Esophagus squamous epithelium (tissue), 5 donors: ENCODE measurements at regions not wholly inside any gene's neighbourhood (a gene's known extent, or its start where the extent isn't known, plus 50 kb on each side); places are given as distances from the start of the nearest gene placed in this dataset.

Experiments used
- DNase-seq: peaks from one replicate; lab custom pipeline; 2025; lab: John Stamatoyannopoulos, UW
- H3K27ac ChIP-seq, 4 donors: fragments of 200-600 bp; sonication (generic); one replicate each; pipeline ENCODE4 v1.5.1; 2016 to 2019; ENCODE audit warnings: mild to moderate bottlenecking in 1 of 4
- H3K27me3 ChIP-seq, 4 donors: fragments of 200-600 bp; sonication (generic); 1 replicate in 3 of 4; 2 replicates in 1 of 4; pipeline versions ENCODE4 v1.5.1 to v1.6.0; 2017 to 2021; ENCODE audit warnings: antibody characterized with exemption in 1 of 4
- H3K36me3 ChIP-seq, 3 donors: fragments of 200-600 bp; sonication (generic); one replicate each; pipeline ENCODE4 v1.5.1; 2016 to 2019
- H3K4me1 ChIP-seq, 3 donors: fragments of 200-600 bp; sonication (generic); one replicate each; pipeline ENCODE4 v1.5.1; 2017 to 2019
- H3K4me3 ChIP-seq, 4 donors: fragments of 200-600 bp; sonication (generic); 1 replicate in 3 of 4; 2 replicates in 1 of 4; pipeline ENCODE4 v1.5.1; 2016 to 2019; ENCODE audit warnings: mild to moderate bottlenecking in 2 of 4, moderate library complexity in 1 of 4
- H3K9me3 ChIP-seq, 3 donors: fragments of 200-600 bp; sonication (generic); one replicate each; pipeline ENCODE4 v1.5.1; 2016 to 2019
- CTCF ChIP-seq, 6 experiments: fragments of 450-650 bp in 4 of 6; fragments of 200-600 bp in 2 of 6; sonication (generic) in 2 of 6; IDR thresholded peaks; one replicate each; pipeline ENCODE4 v1.5.1; 2016 to 2019; ENCODE audit warnings: antibody characterized with exemption in 6 of 6, mild to moderate bottlenecking in 4 of 6, moderate library complexity in 4 of 6
- POLR2A ChIP-seq, 4 donors: fragments of 450-650 bp; IDR thresholded peaks; one replicate each; pipeline ENCODE4 v1.6.1; 2017; ENCODE audit warnings: antibody characterized with exemption in 4 of 4, mild to moderate bottlenecking in 4 of 4, moderate library complexity in 3 of 4
- WGBS, 2 donors: methylation state at CpG; one replicate each; pipeline ENCODE4 v1.1.5; 2018; 5-methylcytosine and 5-hydroxymethylcytosine counted together
- intact Hi-C: fragments of 100-400 bp; cut with DNase I; formaldehyde crosslinking; loops from one replicate; pipeline ENCODE4 v1.15.0; 2022
- donor health status: DM: yes; HTN: yes; CAD: no.

DNA sequence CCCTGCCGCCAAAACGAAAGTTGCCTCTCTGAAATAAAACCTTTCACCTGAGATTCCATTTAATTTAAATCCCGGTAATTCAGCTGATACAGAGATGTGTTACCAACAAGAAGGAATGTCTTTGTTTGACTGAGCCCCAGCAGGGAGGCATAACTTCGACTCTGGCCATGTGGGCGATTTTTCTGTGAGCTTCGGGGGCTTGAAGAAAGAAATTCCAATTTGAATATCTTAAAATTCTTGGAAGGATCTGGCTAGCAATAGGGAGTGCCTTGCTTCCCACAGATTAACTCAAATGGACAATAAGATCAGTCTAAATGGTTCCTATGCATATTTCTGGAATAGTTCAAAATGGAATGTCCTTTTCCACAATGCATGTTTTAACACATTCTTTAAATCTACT, 252.5 kb upstream of the TMPO start:
- Histone ChIP-seq H3K4me1 (no peaks in the 10 kb centered on the region), H3K27me3 (no peaks in the 10 kb centered on the region), H3K27ac (no peak overlapping the region), H3K4me3 (no peak overlapping the region), H3K9me3 (no peaks in the 10 kb centered on the region), H3K36me3 (no peaks in the 10 kb centered on the region)
- 79 to 86% methylated on average over 6 of the region's 6 CpGs for WGBS, 2 donors
- TF ChIP-seq POLR2A (IDR thresholded peaks at IDR 0.05) (no peak), CTCF (IDR thresholded peaks at IDR 0.05) (no peak)
- intact Hi-C loops = no loop called here
- no peak for DNase-seq

DNA sequence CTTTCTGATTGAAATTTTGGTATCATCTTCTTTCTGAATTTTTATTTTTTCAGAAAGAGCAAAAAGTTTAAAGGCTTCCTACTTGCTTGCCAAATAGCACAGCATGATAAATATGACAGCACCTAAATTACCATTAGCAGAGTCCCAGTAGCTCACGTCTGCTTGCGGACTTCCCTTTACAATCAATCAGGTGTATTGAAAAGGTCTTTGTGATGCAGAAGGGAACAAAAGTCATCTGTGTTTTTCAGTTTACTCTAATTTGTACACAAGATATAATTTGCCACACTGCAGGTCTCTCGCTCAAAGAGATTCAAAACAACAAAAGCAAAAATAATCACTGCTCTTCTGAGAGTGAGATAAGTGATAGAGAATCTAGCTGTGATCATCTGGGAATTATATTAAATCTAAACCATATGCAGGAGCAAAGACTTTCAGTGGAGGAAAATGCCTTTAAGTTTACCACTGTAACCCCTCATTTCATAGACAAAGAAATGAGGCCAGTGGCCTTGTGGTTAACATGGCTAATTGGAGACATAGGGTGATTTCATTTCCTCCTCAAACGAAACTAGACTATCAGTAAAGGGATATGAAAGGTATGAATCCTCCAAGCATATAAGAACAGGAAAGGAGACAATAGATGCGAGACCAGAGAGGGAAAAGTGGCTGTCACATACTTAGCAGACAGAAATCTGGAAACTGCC, 240.8 kb upstream of the TMPO start:
- TF ChIP-seq CTCF (IDR thresholded peaks at IDR 0.05) = no peak
- TF ChIP-seq POLR2A (IDR thresholded peaks at IDR 0.05) = no peak
- 55 to 68% methylated on average over 5 of the region's 5 CpGs for WGBS, 2 donors
- Histone ChIP-seq H3K27ac (no peak overlapping the region), H3K4me3 (no peak overlapping the region), H3K4me1 (no peaks in the 10 kb centered on the region), H3K27me3 (no peaks in the 10 kb centered on the region), H3K36me3 (no peaks in the 10 kb centered on the region), H3K9me3 (no peaks in the 10 kb centered on the region)
- intact Hi-C loops = no loop called here
- no peak for DNase-seq

- Histone ChIP-seq H3K36me3 (no peaks in the 10 kb centered on the region), H3K27ac (no peak overlapping the region), H3K27me3 (no peaks in the 10 kb centered on the region), H3K9me3 (no peaks in the 10 kb centered on the region), H3K4me1 (no peaks in the 10 kb centered on the region), H3K4me3 (no peak overlapping the region)
- no peak for TF ChIP-seq POLR2A (IDR thresholded peaks at IDR 0.05)
- no peak for TF ChIP-seq CTCF (IDR thresholded peaks at IDR 0.05)
- 88 to 91% methylated on average over 4 of the region's 4 CpGs for WGBS, 2 donors
- intact Hi-C loops = no loop called here
- no peak for DNase-seq
These were observed 240.3 kb upstream of the TMPO start for GRCh38 chr12:98275131-98275475.

DNA sequence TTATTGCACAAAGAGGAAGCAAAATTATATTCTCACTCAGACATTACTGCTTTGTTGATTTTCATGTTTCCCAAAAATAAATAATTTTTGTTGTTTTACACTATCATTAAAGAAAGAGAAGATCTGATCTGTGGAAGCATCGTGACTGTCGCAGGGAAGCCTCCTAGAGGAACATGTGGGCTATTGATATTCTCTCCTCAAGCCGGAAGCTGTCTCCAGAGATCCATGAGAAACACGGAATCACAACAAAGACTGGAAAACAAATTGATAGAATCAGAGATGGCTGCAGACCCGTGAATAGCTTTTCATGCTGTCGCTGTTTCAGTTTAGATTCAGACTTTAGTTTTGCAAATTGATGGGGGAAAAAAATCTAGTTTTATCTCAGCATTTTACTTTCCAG, 235.2 kb upstream of the TMPO start:
- Histone ChIP-seq H3K4me1 (no peaks in the 10 kb centered on the region), H3K27ac (no peak overlapping the region), H3K36me3 (no peaks in the 10 kb centered on the region), H3K27me3 (no peaks in the 10 kb centered on the region), H3K9me3 (no peaks in the 10 kb centered on the region), H3K4me3 (no peak overlapping the region)
- intact Hi-C loops = no loop called here
- TF ChIP-seq POLR2A (IDR thresholded peaks at IDR 0.05) (no peak), CTCF (IDR thresholded peaks at IDR 0.05) (no peak)
- no peak for DNase-seq
- 74 to 75% methylated on average over 6 of the region's 6 CpGs for WGBS, 2 donors

DNA sequence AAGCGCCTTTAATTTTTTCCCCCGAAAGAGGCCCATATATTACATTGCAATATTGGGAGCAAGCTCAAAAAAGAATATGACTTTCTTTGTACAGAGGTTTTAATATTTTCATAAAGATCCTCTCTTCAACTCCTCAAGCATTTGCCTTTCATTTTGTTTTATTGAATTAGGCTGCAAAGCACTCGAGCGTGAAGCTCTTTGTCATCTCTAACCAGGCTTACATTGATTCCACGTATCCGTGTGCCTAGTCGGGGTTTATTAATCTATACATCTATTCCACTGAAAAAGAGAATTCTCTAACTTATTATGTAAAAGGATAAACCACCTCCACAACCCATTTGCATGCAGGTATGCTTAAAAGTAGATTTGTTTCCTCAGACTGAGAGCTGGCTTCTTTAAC, 234.8 kb upstream of the TMPO start:
- TF ChIP-seq POLR2A (IDR thresholded peaks at IDR 0.05) = no peak
- TF ChIP-seq CTCF (IDR thresholded peaks at IDR 0.05) = no peak
- WGBS, 2 donors = 50 to 70% methylated on average over 7 of the region's 7 CpGs

More for the DNA sequence above, 234.8 kb upstream of the TMPO start:
- H3K4me1 ChIP-seq = no peaks in the 10 kb centered on the region
- no peak overlapping the region for H3K4me3 ChIP-seq
- H3K27ac ChIP-seq = no peak overlapping the region
- no peaks in the 10 kb centered on the region for H3K27me3 ChIP-seq
- no peak for DNase-seq
- no peaks in the 10 kb centered on the region for H3K9me3 ChIP-seq
- no peaks in the 10 kb centered on the region for H3K36me3 ChIP-seq
- intact Hi-C loops = no loop called here
